HG03342 (cell line): ENCODE measurements at regions not wholly inside any gene's neighbourhood (a gene's known extent, or its start where the extent isn't known, plus 50 kb on each side); places are given as distances from the start of the nearest gene placed in this dataset.
A peak's percentile ranks its signal among the peaks of the same experiment; 100 is the strongest.
"Not testable (repeated sequence)": the region's sequence is repeated elsewhere in the genome, so short reads cannot be mapped to it uniquely, and the experiment has no call there.

ENCODE experiments used
- ATAC-seq: cut with Tn5 transposase; IDR thresholded peaks from one replicate; pipeline ENCODE4 v1.9.1; 2021; ENCODE audit warnings: mild to moderate bottlenecking, moderate library complexity; ENCODE audit not compliant: unreplicated experiment

GRCh38 chr3:34046154-34046553, 247.7 kb downstream of the PDCD6IP start:
- ATAC-seq: no peak

- no peak for ATAC-seq
These were observed 255.2 kb downstream of the PDCD6IP start for GRCh38 chr3:34053626-34054025.

GRCh38 chr3:34056181-34056910, 257.9 kb downstream of the PDCD6IP start:
- peak; percentile 24 for ATAC-seq

GRCh38 chr3:34056951-34057390, 258.5 kb downstream of the PDCD6IP start:
- peak; percentile 88 for ATAC-seq

GRCh38 chr3:34060995-34061394, 262.6 kb downstream of the PDCD6IP start:
- ATAC-seq: not testable (repeated sequence)

GRCh38 chr3:34065901-34066300, 267.5 kb downstream of the PDCD6IP start:
- ATAC-seq: no peak

- ATAC-seq: no peak
These were observed 267.9 kb downstream of the PDCD6IP start for GRCh38 chr3:34066328-34066727.

- ATAC-seq: no peak
These were observed 268.6 kb downstream of the PDCD6IP start for GRCh38 chr3:34066999-34067398.

- ATAC-seq: no peak
These were observed 269.2 kb downstream of the PDCD6IP start for GRCh38 chr3:34067536-34068051.

GRCh38 chr3:34068505-34068904, 270.1 kb downstream of the PDCD6IP start:
- no peak for ATAC-seq

- ATAC-seq: peak; percentile 35
These were observed 272.6 kb downstream of the PDCD6IP start for GRCh38 chr3:34070831-34071585.

GRCh38 chr3:34072297-34072696, 273.9 kb downstream of the PDCD6IP start:
- peak; percentile 30 for ATAC-seq

GRCh38 chr3:34073111-34073510, 274.7 kb downstream of the PDCD6IP start:
- ATAC-seq: no peak

GRCh38 chr3:34073961-34074360, 275.5 kb downstream of the PDCD6IP start:
- ATAC-seq: no peak

GRCh38 chr3:34075975-34076374, 277.5 kb downstream of the PDCD6IP start:
- no peak for ATAC-seq

- peak; percentile 73 for ATAC-seq
These were observed 279.2 kb downstream of the PDCD6IP start for GRCh38 chr3:34077417-34078195.

- no peak for ATAC-seq
These were observed 280.0 kb downstream of the PDCD6IP start for GRCh38 chr3:34078418-34078817.

GRCh38 chr3:34079849-34080248, 281.4 kb downstream of the PDCD6IP start:
- not testable (repeated sequence) for ATAC-seq

GRCh38 chr3:34090379-34090778, 291.9 kb downstream of the PDCD6IP start:
- not testable (repeated sequence) for ATAC-seq

- ATAC-seq: no peak
These were observed 292.4 kb downstream of the PDCD6IP start for GRCh38 chr3:34090876-34091275.

GRCh38 chr3:34094280-34094679, 295.9 kb downstream of the PDCD6IP start:
- ATAC-seq: not testable (repeated sequence)
